Right atrium auricular region (tissue), 2 donors: ENCODE measurements at regions not wholly inside any gene's neighbourhood (a gene's known extent, or its start where the extent isn't known, plus 50 kb on each side); places are given as distances from the start of the nearest gene placed in this dataset.

ENCODE experiments used
- DNase-seq: peaks from one replicate; pipeline ENCODE4 v3.0.0-alpha.2; 2019; ENCODE audit warnings: low spot score
- H3K27ac ChIP-seq, 2 donors: fragments of 200-600 bp; sonication (generic); 1 replicate in 1 of 2; 2 replicates in 1 of 2; pipeline ENCODE4 v1.5.1; 2016 to 2019
- H3K27me3 ChIP-seq, 2 donors: fragments of 200-600 bp; sonication (generic); one replicate each; pipeline versions ENCODE4 v1.5.1 to v1.6.0; 2017 to 2019
- H3K36me3 ChIP-seq: fragments of 200-600 bp; sonication (generic); one replicate; pipeline ENCODE4 v1.5.1; 2016
- H3K4me1 ChIP-seq, 2 donors: fragments of 200-600 bp; sonication (generic); one replicate each; pipeline versions ENCODE4 v1.5.1 to v1.6.0; 2017 to 2019
- H3K4me3 ChIP-seq, 2 donors: fragments of 200-600 bp; sonication (generic); 1 replicate in 1 of 2; 2 replicates in 1 of 2; pipeline ENCODE4 v1.5.1; 2017 to 2019; ENCODE audit warnings: mild to moderate bottlenecking in 1 of 2, moderate library complexity in 1 of 2
- H3K9me3 ChIP-seq, 2 donors: fragments of 200-600 bp; sonication (generic); one replicate each; pipeline ENCODE4 v1.5.1; 2019
- TF ChIP-seq, protein P1 (sequence below), 2 donors: fragments of 200-600 bp; sonication (generic); IDR thresholded peaks; one replicate each; pipeline ENCODE4 v1.5.1; 2019; ENCODE audit warnings: antibody characterized with exemption in 2 of 2

DNA sequence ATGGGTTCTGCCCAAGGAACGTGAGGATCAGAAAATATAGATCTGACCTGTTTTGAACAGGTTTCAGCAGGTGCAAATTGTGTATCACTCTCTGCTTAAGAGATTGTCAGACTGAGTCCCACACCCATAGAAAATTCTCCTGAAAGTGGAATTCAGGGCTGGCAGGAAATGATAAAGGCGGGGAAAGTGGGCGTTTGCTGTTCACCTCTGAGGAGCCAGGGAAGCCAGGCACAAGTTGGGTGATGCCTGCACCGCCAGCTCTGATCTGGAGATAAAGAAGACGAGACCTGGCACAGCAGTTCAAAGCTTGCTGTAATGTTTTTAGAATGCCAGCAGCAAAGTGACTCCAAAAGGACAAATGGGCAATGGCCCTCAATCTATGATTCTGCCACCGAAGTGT, 356.5 kb upstream of the SOX5 start:
- TF ChIP-seq, protein P1, sequence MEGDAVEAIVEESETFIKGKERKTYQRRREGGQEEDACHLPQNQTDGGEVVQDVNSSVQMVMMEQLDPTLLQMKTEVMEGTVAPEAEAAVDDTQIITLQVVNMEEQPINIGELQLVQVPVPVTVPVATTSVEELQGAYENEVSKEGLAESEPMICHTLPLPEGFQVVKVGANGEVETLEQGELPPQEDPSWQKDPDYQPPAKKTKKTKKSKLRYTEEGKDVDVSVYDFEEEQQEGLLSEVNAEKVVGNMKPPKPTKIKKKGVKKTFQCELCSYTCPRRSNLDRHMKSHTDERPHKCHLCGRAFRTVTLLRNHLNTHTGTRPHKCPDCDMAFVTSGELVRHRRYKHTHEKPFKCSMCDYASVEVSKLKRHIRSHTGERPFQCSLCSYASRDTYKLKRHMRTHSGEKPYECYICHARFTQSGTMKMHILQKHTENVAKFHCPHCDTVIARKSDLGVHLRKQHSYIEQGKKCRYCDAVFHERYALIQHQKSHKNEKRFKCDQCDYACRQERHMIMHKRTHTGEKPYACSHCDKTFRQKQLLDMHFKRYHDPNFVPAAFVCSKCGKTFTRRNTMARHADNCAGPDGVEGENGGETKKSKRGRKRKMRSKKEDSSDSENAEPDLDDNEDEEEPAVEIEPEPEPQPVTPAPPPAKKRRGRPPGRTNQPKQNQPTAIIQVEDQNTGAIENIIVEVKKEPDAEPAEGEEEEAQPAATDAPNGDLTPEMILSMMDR (IDR thresholded peaks at IDR 0.05): no peak
- Histone ChIP-seq H3K4me3 (no peak overlapping the region), H3K27ac (no peak overlapping the region), H3K4me1 (no peaks in the 10 kb centered on the region), H3K9me3 (no peaks in the 10 kb centered on the region), H3K36me3 (no peaks in the 10 kb centered on the region), H3K27me3 (no peaks in the 10 kb centered on the region)
- no peak for DNase-seq

DNA sequence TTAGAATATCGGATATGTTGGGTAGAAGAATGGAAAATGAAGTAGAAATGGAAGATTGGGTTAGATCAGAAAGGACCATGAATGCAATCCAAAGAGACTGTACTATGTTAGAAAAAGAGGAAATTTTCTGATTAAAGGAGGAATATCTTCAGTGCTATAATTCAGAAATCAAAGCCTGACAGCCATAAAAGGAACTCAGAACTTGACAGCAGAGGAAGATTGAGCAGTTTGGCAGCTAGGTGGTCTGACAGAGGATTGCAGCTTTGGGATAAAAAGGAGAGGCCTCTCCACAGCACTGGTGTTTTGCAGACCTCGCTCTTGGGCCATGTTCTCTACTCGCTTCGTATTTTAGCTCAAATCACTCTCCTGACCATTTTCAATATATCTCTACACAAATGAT, 354.8 kb upstream of the SOX5 start:
- no peak overlapping the region for H3K4me3 ChIP-seq
- DNase-seq: no peak
- H3K27ac ChIP-seq: no peak overlapping the region
- no peaks in the 10 kb centered on the region for H3K4me1 ChIP-seq
- H3K9me3 ChIP-seq: no peaks in the 10 kb centered on the region
- no peaks in the 10 kb centered on the region for H3K36me3 ChIP-seq
- H3K27me3 ChIP-seq: no peaks in the 10 kb centered on the region
- TF ChIP-seq, protein P1 (IDR thresholded peaks at IDR 0.05): no peak

DNA sequence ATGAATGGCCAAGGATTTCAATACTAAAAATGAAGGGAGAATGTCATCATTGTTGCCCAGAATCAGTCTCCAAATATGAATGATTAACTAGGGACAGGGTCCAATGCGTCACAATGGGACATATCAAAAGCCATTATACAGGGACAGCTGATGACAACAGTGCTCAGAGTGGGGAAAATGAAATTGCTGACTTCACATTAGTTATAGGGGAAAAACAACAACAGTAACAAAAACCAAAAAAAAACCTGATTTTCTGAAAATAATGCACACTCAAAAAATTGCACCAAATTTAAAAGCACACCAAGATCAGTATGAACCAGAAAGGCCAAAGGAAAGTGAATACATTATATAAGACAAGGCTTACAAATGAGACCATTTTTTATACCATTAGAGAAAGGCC, 353.2 kb upstream of the SOX5 start:
- no peaks in the 10 kb centered on the region for H3K4me1 ChIP-seq
- TF ChIP-seq, protein P1 (IDR thresholded peaks at IDR 0.05): no peak
- H3K27ac ChIP-seq: no peak overlapping the region
- no peaks in the 10 kb centered on the region for H3K9me3 ChIP-seq
- H3K27me3 ChIP-seq: no peaks in the 10 kb centered on the region
- no peak overlapping the region for H3K4me3 ChIP-seq
- no peak for DNase-seq
- no peaks in the 10 kb centered on the region for H3K36me3 ChIP-seq

DNA sequence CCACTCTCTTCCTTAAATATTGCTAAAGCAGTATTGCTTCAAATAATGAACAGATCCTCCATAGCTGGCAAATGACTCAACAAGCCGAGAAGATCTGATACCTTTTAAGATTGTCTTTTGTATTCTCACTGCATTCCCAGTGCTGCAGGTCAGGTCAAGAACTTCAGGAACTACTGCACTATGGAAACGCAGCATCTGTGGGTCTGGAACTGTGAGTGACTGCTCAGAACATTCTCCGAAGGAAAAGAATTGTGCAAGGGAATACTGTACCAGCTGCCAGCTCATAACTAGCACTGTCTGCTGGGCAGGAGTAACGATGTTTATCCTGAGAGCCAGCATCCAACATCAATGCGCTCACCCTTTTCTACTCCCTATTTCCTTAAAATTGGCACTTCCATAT, 348.0 kb upstream of the SOX5 start:
- no peak for DNase-seq
- no peaks in the 10 kb centered on the region for H3K9me3 ChIP-seq
- H3K27me3 ChIP-seq: no peaks in the 10 kb centered on the region
- H3K36me3 ChIP-seq: no peaks in the 10 kb centered on the region
- no peak overlapping the region for H3K4me3 ChIP-seq
- no peaks in the 10 kb centered on the region for H3K4me1 ChIP-seq
- TF ChIP-seq, protein P1 (IDR thresholded peaks at IDR 0.05): no peak
- H3K27ac ChIP-seq: no peak overlapping the region

DNA sequence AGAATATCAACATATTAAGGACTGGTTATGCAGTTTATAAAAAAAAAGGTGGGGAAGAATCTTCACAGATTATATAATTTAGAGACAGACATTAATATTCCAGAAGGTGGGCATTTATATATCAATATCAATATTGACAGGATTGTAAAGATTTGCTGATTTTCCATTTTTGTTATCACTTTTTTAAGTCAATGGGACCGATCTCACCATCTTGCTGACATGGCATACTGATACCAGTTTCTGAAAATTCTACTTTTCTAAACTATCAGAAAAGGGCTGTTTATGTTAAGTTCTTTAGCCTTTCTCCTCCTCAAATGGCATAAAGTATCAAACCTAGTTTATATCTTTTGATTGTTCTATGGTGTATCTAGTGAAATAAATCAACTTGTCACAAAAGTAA, 344.1 kb upstream of the SOX5 start:
- no peaks in the 10 kb centered on the region for H3K36me3 ChIP-seq
- no peak overlapping the region for H3K4me3 ChIP-seq
- TF ChIP-seq, protein P1 (IDR thresholded peaks at IDR 0.05): no peak

DNA sequence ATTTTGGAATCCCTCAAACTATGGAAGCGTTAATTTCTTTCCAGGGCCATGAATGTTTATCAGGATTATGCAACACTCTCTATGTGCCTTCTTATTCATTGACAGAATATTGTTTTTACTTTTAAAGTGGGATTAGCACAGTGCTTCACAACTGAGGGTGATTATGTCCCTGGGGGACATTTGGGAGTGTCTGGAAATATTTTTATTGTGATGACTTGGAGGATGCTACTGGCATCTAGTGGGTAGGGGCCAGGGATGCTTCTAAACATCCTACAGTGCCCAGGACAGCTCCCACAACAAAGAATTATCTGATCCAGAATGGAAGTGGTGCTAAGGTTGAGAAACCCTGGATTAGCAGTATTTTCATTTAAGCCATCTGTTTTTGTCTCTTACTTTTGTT, 338.5 kb upstream of the SOX5 start:
- no peaks in the 10 kb centered on the region for H3K4me1 ChIP-seq
- H3K27me3 ChIP-seq: no peaks in the 10 kb centered on the region
- TF ChIP-seq, protein P1 (IDR thresholded peaks at IDR 0.05): no peak
- no peaks in the 10 kb centered on the region for H3K9me3 ChIP-seq
- DNase-seq: no peak
- H3K36me3 ChIP-seq: no peaks in the 10 kb centered on the region
- no peak overlapping the region for H3K27ac ChIP-seq
- no peak overlapping the region for H3K4me3 ChIP-seq

More for the DNA sequence above, 344.1 kb upstream of the SOX5 start:
- Histone ChIP-seq H3K9me3 (no peaks in the 10 kb centered on the region), H3K4me1 (no peaks in the 10 kb centered on the region), H3K27me3 (no peaks in the 10 kb centered on the region), H3K27ac (no peak overlapping the region)
- DNase-seq: no peak
